Activated gamma-delta T cell (primary cell): ENCODE measurements at regions not wholly inside any gene's neighbourhood (a gene's known extent, or its start where the extent isn't known, plus 50 kb on each side); places are given as distances from the start of the nearest gene placed in this dataset.

ENCODE experiments used
- DNase-seq: peaks from one replicate; lab custom pipeline; 2025; lab: John Stamatoyannopoulos, UW

- DNase-seq: no peak
These were observed 951.6 kb downstream of the TUSC7 start for GRCh38 chr3:117660941-117661817.

GRCh38 chr3:117661818-117662095 lies 952.2 kb downstream of the TUSC7 start:
- no peak for DNase-seq

- no peak for DNase-seq
These were observed 955.7 kb downstream of the TUSC7 start for GRCh38 chr3:117665296-117665695.

DNA sequence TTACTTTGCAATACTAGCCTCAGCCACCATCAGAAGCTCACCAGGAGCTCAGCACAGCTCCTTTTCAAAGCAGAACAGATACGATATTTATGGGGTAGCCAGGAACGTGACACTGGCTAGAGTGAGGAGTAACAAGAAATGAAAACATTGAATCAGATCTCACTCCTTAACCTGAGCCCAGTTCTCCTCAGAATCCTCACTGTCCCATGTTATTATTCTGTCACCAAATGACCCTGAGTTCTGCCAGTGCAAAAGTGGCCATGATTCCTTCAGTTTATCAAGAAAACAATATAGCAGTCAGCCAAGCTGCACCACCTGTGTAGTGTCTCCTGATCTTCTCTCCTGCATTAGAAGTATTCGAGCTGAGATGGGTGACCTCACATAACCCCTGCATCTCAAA lies 956.7 kb downstream of the TUSC7 start:
- no peak for DNase-seq

- DNase-seq: no peak
These were observed 957.2 kb downstream of the TUSC7 start for GRCh38 chr3:117666812-117667211.

DNA sequence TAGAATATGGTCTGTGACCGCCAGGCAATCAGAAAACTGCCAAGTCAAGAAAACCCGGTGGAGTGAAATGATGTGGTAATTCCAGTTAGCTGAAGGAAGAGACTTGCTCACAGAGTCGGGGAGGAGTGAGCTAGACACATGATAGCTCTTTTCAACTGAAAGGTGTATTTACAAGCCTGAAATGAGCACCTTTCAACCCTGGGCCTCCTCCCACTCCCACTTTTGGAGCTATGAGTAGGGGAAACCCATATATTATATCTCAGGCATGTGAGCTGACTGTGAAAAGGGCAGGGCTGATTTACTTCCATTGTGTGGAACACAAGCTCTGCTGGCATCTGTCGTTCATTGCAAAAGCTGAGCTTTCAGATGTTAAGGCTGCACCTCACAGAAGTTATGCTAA lies 960.2 kb downstream of the TUSC7 start:
- no peak for DNase-seq

DNA sequence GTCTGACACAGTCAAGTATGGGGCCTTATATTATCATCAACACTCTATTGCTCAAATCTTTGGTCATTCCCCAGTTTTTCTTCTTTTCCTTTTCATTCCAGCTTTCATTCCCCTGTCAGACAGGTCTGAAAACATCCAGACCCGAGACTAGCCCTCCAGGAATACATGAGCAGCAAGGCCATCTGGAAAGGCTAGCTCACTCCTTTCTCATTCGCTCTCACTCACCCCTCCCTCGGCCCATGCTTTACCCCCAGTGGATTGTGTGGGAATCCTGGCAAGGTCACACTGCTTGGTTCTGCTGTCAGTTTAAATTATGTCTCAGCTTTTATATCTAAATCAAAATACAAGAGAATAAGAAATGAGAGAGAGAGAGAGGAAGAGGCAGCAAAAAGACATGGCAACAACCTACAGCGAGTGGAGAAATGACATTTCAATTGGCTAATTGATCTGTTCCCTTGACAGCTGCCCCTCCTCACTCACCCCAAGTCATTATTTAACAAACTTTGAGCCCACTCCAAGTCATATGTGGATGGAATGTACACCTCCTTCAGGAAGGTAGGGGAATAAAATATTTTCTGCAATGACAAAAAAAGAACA lies 962.2 kb downstream of the TUSC7 start:
- no peak for DNase-seq

DNA sequence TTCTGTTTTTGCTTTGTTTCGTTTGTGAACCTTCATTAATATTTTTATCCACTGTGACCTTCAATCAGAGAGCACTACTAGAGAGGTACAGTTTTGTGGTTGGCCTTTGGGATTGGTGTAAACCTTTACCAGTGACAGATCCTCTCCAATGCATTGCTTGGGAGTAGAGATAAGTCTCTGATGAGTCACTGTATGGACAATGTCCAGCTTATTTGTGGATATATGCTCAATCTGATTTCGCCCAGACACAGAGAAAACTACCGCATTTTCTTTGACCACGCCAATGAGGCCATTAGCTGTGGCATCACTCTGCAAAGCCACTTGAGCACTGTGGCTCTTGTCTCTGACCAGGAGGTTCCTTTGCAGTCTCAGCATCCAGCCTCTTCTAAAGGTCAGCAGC lies 964.7 kb downstream of the TUSC7 start:
- no peak for DNase-seq

GRCh38 chr3:117681619-117682018 lies 972.0 kb downstream of the TUSC7 start:
- no peak for DNase-seq

- no peak for DNase-seq
These were observed 977.5 kb downstream of the TUSC7 start for GRCh38 chr3:117687096-117687495.

DNA sequence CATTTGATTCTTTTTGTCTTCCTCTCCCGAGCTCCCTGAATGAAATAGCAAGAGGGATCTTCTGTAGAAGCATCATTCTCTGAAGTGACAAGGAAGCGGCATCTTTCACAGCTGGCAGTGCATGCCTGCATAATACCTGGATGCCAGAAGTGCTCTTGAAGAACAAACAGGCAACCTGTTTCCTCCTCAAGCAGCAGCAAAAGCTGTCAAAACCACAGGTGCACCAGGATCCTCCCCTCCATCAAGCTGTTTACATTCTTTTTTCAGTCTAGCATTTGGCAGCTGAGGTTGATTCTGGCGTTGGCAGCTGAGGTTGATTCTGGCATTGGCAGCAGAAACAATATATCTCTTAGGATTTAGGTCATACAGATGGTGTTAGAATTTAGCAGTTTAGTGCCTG lies 979.0 kb downstream of the TUSC7 start:
- no peak for DNase-seq

GRCh38 chr3:117691526-117691925 lies 981.9 kb downstream of the TUSC7 start:
- DNase-seq: no peak

GRCh38 chr3:117692416-117692995 lies 982.9 kb downstream of the TUSC7 start:
- no peak for DNase-seq

DNA sequence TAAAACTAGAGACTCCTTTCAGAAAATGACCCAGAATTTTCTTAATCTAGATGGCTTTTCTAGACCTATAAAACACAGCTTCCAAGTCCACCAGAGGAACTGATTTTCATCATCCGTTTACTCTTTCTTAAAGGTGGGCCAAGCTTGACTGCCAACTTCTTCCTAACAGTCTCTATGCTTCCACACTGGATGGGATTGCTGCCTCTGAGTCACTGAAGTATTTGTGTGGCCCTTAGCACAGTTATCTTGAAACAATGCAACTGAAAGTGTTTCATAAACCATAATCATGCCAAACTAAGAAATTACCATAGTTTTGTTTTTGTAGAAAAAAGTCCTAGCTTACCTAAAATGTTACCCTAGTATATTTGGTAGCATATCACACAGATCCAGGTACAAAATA lies 985.7 kb downstream of the TUSC7 start:
- DNase-seq: no peak

GRCh38 chr3:117695871-117696645 lies 986.5 kb downstream of the TUSC7 start:
- DNase-seq: no peak

DNA sequence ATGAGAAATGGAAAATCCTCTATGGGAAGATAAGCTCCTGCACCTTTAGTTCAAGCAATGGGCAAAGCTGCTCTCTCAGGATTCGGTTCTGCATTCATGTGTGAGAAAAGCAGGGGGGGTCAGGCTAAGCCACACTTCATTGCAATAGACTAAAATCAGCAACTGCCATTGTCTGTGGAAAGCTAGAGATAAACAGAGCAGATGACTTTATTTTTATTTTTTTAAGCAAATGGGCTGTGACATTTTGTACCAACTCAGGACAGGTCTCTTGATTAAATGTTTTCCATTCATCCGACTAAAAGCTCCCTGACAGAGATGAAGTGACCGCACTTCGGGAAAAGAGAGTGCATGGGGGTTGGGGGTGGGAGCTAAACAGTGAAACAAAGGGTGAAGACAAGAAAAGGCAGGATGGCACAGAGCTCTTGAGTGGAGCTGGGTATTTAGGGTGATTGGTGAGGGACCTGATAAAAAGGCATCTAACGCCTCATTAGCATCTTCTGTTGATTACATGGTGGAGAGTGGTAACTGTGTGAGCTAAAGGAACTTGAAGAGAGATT lies 987.4 kb downstream of the TUSC7 start:
- no peak for DNase-seq

DNA sequence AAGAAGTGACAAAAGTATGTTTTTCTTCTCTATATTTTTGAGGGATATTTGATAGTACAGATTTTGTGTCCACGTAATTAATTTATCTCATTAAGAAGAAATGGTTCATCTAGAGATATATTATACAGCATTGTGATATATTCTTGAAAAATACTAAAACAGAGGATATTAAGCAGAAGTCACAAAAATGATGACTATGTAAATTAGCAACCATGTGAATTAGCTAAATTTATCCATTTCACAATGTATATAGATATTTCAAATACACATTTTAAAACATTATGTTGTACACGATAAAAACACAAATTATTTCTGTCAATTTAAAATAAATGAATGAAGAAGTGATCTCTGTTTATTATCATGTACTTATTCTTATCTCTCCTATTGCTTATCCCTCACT lies 989.5 kb downstream of the TUSC7 start:
- no peak for DNase-seq

DNA sequence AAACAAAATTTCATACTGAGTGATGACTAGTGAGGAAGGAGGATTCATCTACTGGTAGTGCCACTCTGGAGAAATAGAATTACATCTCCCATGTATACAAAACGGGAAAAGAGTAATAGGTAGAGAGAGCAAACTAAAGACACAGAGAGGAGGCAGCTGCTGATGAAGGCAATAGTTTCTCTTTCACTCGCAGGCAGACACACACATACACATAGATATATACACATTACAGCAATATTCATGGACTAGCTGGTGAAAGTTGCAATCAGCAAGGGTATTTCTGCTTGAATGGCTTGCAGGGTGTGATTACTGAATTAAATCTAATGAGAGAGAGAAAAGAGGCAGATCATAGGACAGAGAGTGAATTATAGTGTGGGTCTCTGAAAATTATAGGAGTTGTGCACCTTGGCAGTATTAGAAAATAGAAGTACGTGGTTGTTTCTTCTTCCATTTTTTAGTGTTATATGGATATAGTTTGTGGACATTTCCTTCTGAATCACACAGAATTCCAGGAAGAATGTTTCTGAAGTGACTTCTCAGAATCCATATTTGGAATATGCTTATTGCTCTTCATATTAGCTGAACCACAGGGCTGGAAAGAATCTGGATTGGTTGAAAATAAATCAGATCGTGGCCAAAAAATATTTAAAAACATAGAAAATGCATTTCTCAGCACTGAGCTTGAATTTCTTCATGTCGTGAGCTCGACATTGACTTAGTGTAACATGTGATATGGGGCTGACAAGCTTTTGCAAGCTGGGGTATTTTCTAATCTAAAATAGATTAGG lies 991.2 kb downstream of the TUSC7 start:
- no peak for DNase-seq

DNA sequence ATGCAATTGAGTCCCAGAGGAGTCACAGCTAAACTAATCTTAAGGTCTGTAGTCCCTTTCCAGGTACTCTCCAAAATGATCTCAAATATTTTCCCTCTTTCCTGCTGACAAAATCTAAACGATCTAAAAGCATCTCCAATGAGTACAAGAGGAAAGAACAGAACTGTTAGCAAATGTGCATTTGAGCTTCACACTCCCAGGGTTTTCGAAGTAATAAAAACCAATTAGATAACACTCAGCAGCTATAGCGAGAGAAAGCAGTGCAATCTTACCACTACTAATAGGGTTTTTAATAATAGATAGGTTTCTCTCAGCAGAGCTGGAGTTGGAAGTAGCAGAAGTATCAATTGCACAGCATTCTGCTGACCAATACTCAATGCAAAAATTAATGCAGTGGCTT lies 995.4 kb downstream of the TUSC7 start:
- DNase-seq: no peak

DNA sequence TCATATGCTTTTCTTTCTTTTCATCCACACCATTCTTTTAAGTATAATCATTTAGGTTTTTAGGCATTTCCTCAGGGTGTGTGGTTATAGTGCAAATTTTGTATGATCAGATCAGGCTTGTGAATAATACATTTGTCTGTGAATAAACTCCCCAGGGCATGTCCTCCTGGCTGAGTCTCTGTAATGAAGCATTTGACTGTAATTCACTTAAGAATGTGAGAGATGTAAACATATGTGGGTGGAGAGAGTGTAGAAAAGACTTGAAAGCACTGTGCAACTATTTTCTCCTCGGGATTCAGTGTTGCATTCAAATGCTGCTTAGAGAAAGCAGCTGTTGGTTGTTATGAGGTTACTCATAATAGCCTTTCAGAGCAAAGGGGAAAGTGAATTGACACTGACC lies 996.5 kb downstream of the TUSC7 start:
- no peak for DNase-seq

DNA sequence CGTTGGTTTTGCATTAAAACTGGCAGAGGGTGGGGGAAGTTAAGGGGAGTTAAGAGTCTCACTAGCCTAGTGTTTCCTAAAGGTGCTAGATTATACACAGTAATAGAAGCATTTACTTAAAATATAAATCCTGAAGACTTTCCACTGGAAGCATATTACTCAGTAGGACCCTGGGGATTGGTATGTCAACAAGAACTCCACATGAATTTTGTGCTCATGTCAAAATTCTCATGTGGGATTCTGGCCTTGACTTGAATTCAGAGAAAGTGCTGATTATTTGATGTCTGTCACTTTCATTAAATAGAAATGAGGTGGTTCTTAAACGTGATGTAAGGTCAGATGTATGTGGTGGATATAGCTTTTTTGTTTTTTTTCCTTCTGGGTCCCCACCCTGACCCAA lies 997.2 kb downstream of the TUSC7 start:
- no peak for DNase-seq

DNA sequence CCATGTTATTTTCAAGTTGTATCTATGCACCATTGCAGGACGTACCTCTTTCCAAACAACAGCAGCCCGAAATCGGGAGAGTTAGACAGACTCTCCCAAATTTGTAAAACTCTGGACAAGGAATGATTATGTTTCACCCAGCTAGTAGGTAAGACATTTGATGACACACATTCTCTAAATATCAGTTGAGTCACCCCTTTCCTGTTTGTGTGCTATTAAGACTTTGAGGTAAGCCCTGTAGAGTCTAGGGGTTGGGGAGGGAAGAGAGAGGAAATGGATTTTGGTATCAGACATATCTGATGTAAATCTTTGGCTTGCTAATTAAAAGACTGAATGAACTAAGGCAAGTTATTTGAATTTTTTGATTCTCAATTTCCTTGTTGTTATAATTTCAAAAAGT lies 999.0 kb downstream of the TUSC7 start:
- DNase-seq: no peak
